B cell (primary cell): ENCODE measurements at regions not wholly inside any gene's neighbourhood (a gene's known extent, or its start where the extent isn't known, plus 50 kb on each side); places are given as distances from the start of the nearest gene placed in this dataset.

Source experiments
- CTCF ChIP-seq: fragments of 200-600 bp; IDR thresholded peaks from one replicate; pipeline ENCODE4 v1.8.0; 2022; ENCODE audit warnings: antibody characterized with exemption, mild to moderate bottlenecking
- EZH2 ChIP-seq: IDR thresholded peaks from 2 replicates; pipeline ENCODE4 v1.6.1; 2012; ENCODE audit warnings: borderline replicate concordance, low read depth, mild to moderate bottlenecking, moderate library complexity, low read length; ENCODE audit not compliant: insufficient read depth, poor library complexity, severe bottlenecking

GRCh38 chr16:85510041-85510659 is 103.0 kb upstream of the GSE1 start:
- no peak for TF ChIP-seq CTCF
- no peak for TF ChIP-seq EZH2
